HFF-Myc (cell line): ENCODE measurements at regions not wholly inside any gene's neighbourhood (a gene's known extent, or its start where the extent isn't known, plus 50 kb on each side); places are given as distances from the start of the nearest gene placed in this dataset.

Experiments
- DNase-seq: peaks from one replicate; pipeline ENCODE4 v3.0.0-alpha.2; 2011; ENCODE audit warnings: low read depth; ENCODE audit errors: extremely low read depth
- H3K4me3 ChIP-seq: replicated peaks from 2 replicates; pipeline ENCODE4 v1.5.1; 2011; ENCODE audit warnings: low read depth, mild to moderate bottlenecking, control low read depth, low read length
- CTCF ChIP-seq: IDR thresholded peaks from 2 replicates; pipeline ENCODE4 v1.5.1; 2012; ENCODE audit warnings: mild to moderate bottlenecking, low read depth, low read length, control low read depth; ENCODE audit errors: missing control alignments

GRCh38 chr4:54901202-54901601, 224.2 kb downstream of the KDR start:
- H3K4me3 ChIP-seq, result no peak overlapping the region
- TF ChIP-seq CTCF, result no peak
- DNase-seq, result no peak

GRCh38 chr4:54898656-54899340, 226.6 kb downstream of the KDR start:
- no peak for TF ChIP-seq CTCF
- no peak overlapping the region for H3K4me3 ChIP-seq
- no peak for DNase-seq

- no peak for DNase-seq
- no peak overlapping the region for H3K4me3 ChIP-seq
- TF ChIP-seq CTCF, result no peak
Measured at GRCh38 chr4:54898056-54898562, 227.3 kb downstream of the KDR start.

- DNase-seq, result no peak
- no peak overlapping the region for H3K4me3 ChIP-seq
- TF ChIP-seq CTCF, result no peak
Measured at GRCh38 chr4:54897590-54897989, 227.8 kb downstream of the KDR start.

- no peak for DNase-seq
- no peak for TF ChIP-seq CTCF
- H3K4me3 ChIP-seq, result no peak overlapping the region
Measured at GRCh38 chr4:54882616-54883015, 224.9 kb downstream of the KIT start.

- TF ChIP-seq CTCF, result no peak
- H3K4me3 ChIP-seq, result no peak overlapping the region
- no peak for DNase-seq
Measured at GRCh38 chr4:54879576-54879975, 221.8 kb downstream of the KIT start.

- no peak for TF ChIP-seq CTCF
- H3K4me3 ChIP-seq, result no peak overlapping the region
- DNase-seq, result no peak
Measured at GRCh38 chr4:54877006-54877405, 219.2 kb downstream of the KIT start.
